HG03575 (cell line): ENCODE measurements at regions not wholly inside any gene's neighbourhood (a gene's known extent, or its start where the extent isn't known, plus 50 kb on each side); places are given as distances from the start of the nearest gene placed in this dataset.

Experiments
- ATAC-seq: cut with Tn5 transposase; IDR thresholded peaks from one replicate; pipeline ENCODE4 v1.9.1; 2021; ENCODE audit not compliant: unreplicated experiment, insufficient number of reproducible peaks, low FRiP score; ENCODE audit errors: extremely low read depth

GRCh38 chr5:4533457-4534105, 606.5 kb upstream of the ADAMTS16 start:
- no peak for ATAC-seq

- no peak for ATAC-seq
Observed at GRCh38 chr5:4537489-4537888, 602.6 kb upstream of the ADAMTS16 start.

- ATAC-seq: no peak
Observed at GRCh38 chr5:4540375-4541173, 599.6 kb upstream of the ADAMTS16 start.

DNA sequence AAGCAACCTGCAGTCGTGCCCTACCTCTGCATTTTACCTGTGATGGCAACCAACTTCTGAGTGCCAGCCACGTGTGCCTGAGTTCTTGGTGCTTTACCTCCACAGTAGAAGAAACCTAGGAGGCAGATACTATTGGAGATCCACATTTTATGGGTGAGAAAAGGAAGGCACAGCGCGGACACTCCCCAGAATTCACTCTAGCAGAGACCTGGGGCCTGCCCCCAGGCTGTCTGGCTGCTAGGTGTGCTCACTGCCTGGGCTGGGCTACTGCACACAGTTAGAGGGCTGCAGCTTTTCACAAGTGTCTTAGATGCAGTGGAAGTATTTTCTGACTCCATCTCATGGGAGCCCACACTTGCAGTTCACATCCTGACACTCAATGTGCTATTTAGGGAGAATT, 598.8 kb upstream of the ADAMTS16 start:
- ATAC-seq: no peak

DNA sequence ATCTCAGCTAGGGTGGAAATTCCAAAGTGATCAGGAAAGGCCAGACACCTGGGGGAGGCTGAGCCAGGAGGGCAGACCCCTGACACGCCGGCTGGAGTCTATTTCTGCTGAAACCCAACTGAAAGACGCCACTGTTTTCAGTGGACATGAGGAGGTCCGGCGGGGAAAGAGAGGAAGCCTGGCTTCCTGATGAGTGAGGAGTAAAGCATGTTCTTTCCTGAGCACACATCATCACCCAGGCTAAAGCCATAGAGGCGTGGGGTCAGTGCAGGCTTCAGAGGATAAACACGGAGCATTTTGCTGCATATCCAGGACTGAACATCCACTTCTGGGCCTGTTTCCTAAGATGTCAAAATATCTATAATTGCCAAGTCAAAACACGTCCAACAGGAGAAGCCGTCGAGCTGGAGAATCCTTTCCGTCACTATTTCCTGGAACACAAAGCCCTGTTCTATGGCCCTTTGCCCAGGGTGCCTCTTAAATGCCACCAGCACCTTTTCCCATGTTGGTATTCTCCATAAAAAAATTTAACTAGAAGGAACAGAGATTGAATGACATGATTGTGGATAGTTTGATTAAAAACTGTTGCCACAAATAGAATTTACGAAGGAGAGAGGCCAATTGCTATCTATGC, 597.9 kb upstream of the ADAMTS16 start:
- ATAC-seq: no peak

GRCh38 chr5:4544049-4544670, 596.0 kb upstream of the ADAMTS16 start:
- no peak for ATAC-seq

DNA sequence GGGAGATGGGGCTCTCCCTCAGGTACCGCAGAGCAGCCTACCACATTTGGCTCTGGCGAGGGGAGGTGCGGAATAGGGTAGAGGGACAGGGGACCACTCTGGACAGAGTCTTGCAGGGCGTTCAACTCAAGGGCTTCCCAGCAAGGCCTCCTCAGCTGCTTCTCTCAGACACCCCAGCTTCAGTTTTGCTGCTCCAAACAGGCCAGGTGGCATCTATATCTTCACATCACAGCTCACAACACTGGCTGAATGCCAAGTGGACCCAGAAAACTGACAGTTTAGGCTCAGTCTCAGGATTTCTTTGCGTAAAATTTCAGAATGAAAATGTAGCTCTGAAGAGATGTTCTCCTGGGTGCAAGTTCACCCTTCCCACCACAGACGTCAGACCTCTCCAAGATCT, 592.6 kb upstream of the ADAMTS16 start:
- no peak for ATAC-seq

DNA sequence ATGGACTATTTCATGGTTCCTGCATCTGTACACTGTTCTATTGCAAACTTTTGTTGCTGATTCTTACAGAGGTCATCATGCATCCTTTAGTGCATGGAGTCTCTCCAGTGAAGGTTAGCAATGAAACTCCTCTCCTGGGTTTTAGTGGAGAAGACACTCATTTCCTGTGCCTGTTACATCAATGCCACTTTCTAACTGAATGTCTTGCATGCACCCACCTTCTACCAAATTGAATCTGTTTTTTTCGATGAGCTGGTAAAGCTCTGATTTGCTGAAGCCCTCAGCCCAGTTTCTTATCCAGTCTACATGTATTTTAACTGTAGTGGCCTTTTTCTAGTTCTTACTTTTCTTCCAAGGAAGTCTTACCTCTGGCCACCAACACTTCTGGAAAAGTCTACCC, 591.8 kb upstream of the ADAMTS16 start:
- ATAC-seq: no peak

DNA sequence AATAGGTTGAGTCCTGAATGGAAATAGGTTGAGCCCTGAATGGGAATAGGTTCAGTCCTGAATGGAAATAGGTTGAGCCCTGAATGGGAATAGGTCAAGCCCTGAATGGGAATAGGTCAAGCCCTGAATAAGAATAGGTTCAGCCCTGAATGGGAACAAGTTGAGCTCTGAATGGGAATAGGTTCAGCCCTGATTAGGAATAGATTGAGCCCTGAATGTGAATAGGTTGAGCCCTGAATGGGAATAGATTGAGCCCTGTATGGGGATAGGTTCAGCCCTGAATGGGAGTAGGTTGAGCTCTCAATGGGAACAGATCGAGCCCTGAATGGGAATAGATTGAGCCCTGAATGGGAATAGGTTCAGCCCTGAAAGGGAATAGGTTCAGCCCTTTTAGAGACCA, 590.8 kb upstream of the ADAMTS16 start:
- ATAC-seq: no peak

DNA sequence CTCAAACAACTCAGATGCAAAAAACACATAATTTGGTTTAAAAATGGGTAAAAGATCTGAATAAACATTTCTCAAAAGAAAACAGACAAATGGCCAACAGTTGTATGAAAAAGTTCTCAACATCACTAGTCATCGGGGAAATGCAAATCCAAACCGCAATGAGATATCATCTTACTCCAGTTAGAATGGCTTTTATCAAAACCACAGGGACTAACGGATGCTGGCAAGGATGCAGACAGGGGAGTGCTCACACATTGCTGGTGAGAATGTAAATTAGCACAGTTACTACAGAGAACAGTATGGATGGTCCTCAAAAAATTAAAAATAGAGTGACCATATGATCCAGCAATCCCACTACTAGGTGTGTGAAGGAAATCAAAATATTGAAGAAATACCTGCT, 589.1 kb upstream of the ADAMTS16 start:
- no peak for ATAC-seq

- ATAC-seq: no peak
Observed at GRCh38 chr5:4553130-4553529, 587.0 kb upstream of the ADAMTS16 start.

- ATAC-seq: no peak
Observed at GRCh38 chr5:4553978-4554377, 586.2 kb upstream of the ADAMTS16 start.

GRCh38 chr5:4555725-4556285, 584.3 kb upstream of the ADAMTS16 start:
- no peak for ATAC-seq

GRCh38 chr5:4561403-4561802, 578.7 kb upstream of the ADAMTS16 start:
- ATAC-seq: no peak

GRCh38 chr5:4563400-4563799, 576.7 kb upstream of the ADAMTS16 start:
- ATAC-seq: no peak

DNA sequence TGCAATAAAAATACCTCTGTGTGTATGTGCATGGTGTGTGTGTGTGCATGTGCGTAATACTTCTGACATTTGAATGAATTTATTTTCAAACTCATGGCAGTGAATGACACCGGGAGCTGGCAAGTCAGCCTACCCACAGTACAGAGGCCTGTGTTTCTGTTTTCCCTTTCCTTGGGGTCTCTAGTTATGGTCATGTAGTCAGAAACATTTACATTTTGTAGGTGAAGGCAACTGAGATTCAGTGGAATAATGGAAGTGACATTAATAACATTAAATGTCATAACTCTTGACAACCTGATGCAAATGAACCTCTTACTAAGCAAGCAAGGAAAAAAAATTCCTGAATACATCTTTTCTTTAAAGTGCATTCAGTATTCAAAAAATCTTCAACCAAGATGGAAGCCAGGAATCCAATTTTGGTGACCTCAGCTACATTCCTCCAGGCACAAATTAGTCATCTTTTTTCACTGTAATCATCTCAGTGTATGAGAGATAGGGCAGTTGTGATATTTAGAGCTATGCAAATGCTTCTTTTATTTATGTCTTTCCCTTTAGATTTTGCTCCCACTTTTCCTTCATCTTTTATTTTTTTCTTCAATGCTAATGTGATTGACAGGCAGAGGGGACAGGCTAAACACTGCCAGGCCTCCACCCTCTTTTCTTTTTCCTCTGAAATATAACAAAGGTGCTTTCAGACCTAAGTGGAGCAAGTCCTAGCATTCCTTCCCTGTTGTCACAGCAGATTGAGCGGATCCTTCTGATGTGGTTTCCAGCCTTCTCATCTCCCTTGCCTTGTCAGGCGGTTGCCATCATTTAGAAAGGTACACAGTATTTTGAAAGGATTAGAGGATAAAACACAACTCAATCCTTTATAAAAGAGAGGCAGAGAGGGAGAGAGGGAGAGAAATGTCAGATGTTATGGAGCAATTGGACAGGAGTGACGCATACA, 569.8 kb upstream of the ADAMTS16 start:
- no peak for ATAC-seq

DNA sequence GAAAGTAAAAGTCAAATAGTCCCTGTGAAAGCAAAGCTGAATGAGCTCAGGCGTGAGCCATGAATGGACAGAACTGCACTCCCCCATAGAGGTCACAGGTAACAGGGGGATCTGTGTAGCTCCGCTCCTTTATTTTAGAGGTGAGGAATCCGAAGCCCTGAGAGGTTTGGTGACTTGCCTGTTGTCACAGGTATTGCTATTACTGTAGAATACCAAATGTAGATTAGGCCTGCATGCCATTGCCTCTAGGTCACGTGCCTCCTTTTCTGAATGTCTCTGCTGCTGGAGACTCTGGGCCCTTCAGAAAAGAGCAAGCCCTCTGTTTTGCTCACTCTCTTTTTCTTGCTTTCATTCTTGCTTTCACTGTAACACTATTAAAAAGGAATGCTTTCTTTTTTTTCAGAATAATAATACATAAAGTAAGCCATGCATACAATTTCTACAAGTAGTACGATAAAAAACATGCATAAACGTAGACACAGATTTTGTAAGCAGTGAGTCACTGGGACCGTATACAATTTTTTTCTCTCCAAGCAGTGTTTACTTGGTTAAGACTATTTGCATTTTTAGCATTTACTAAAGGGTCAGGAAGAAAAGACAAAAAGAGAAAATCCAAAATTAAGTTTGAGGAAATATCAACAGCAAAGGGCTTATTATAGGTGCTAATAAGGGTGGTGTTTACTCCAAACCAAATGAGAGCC, 568.7 kb upstream of the ADAMTS16 start:
- ATAC-seq: no peak
